GM23338 (cell line): ENCODE measurements at regions not wholly inside any gene's neighbourhood (a gene's known extent, or its start where the extent isn't known, plus 50 kb on each side); places are given as distances from the start of the nearest gene placed in this dataset.

Source experiments
- CREB1 ChIP-seq: fragments of 250-450 bp; sonication (Bioruptor Pico); IDR thresholded peaks from 2 replicates; pipeline ENCODE4 v1.5.0; 2020; ENCODE audit warnings: low read depth, mild to moderate bottlenecking, moderate library complexity
- CTCF ChIP-seq, 2 experiments: fragments of 200-600 bp in 1 of 2; sonication (generic) in 1 of 2; conservative IDR thresholded peaks; 2 replicates each; pipeline versions ENCODE4 v1.5.1 to v1.6.1; 2016 to 2017; ENCODE audit warnings: antibody characterized with exemption in 2 of 2, low read depth in 2 of 2, mild to moderate bottlenecking in 2 of 2, moderate library complexity in 1 of 2
- EZH2 ChIP-seq: fragments of 200-600 bp; sonication (generic); IDR thresholded peaks from one replicate; pipeline ENCODE4 v1.8.0; 2017; ENCODE audit warnings: antibody characterized with exemption, mild to moderate bottlenecking, low read depth; ENCODE audit not compliant: unreplicated experiment
- EZH2phosphoT487 ChIP-seq: fragments of 200-600 bp; sonication (generic); IDR thresholded peaks from one replicate; pipeline ENCODE4 v1.8.1; 2018; ENCODE audit warnings: antibody characterized with exemption; ENCODE audit not compliant: unreplicated experiment
- POLR2AphosphoS5 ChIP-seq: IDR thresholded peaks from 2 replicates; pipeline ENCODE4 v1.6.1; 2016; ENCODE audit warnings: antibody characterized with exemption, low read depth
- TF ChIP-seq, protein P1 (sequence below): IDR thresholded peaks from one replicate; pipeline ENCODE4 v1.6.1; 2018; ENCODE audit warnings: antibody characterized with exemption; ENCODE audit not compliant: unreplicated experiment

- no peak for TF ChIP-seq CTCF (conservative IDR thresholded peaks at IDR 0.05; ENCODE audit: low read depth in 2 of 2)
- TF ChIP-seq EZH2: no peak
- no peak for TF ChIP-seq CREB1
- no peak for TF ChIP-seq EZH2phosphoT487
- TF ChIP-seq POLR2AphosphoS5: no peak
- TF ChIP-seq, protein P1, sequence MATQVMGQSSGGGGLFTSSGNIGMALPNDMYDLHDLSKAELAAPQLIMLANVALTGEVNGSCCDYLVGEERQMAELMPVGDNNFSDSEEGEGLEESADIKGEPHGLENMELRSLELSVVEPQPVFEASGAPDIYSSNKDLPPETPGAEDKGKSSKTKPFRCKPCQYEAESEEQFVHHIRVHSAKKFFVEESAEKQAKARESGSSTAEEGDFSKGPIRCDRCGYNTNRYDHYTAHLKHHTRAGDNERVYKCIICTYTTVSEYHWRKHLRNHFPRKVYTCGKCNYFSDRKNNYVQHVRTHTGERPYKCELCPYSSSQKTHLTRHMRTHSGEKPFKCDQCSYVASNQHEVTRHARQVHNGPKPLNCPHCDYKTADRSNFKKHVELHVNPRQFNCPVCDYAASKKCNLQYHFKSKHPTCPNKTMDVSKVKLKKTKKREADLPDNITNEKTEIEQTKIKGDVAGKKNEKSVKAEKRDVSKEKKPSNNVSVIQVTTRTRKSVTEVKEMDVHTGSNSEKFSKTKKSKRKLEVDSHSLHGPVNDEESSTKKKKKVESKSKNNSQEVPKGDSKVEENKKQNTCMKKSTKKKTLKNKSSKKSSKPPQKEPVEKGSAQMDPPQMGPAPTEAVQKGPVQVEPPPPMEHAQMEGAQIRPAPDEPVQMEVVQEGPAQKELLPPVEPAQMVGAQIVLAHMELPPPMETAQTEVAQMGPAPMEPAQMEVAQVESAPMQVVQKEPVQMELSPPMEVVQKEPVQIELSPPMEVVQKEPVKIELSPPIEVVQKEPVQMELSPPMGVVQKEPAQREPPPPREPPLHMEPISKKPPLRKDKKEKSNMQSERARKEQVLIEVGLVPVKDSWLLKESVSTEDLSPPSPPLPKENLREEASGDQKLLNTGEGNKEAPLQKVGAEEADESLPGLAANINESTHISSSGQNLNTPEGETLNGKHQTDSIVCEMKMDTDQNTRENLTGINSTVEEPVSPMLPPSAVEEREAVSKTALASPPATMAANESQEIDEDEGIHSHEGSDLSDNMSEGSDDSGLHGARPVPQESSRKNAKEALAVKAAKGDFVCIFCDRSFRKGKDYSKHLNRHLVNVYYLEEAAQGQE: no peak
Measured at GRCh38 chr2:122478771-122479170, 723.3 kb downstream of the TSN start.
